OCI-LY7 (cell line): ENCODE measurements at regions not wholly inside any gene's neighbourhood (a gene's known extent, or its start where the extent isn't known, plus 50 kb on each side); places are given as distances from the start of the nearest gene placed in this dataset.

Experiments
- EZH2phosphoT487 ChIP-seq: fragments of 200-600 bp; sonication (generic); IDR thresholded peaks from 2 replicates; pipeline ENCODE4 v1.6.1; 2018; ENCODE audit warnings: low read depth, borderline replicate concordance, mild to moderate bottlenecking, mixed run types, antibody characterized with exemption, low read length, moderate library complexity, mixed read lengths
- TF ChIP-seq, protein P1 (sequence below): fragments of 200-600 bp; sonication (generic); conservative IDR thresholded peaks from 2 replicates; pipeline ENCODE4 v1.5.1; 2014; ENCODE audit warnings: mild to moderate bottlenecking, antibody characterized with exemption, low read length, moderate library complexity, mixed read lengths

DNA sequence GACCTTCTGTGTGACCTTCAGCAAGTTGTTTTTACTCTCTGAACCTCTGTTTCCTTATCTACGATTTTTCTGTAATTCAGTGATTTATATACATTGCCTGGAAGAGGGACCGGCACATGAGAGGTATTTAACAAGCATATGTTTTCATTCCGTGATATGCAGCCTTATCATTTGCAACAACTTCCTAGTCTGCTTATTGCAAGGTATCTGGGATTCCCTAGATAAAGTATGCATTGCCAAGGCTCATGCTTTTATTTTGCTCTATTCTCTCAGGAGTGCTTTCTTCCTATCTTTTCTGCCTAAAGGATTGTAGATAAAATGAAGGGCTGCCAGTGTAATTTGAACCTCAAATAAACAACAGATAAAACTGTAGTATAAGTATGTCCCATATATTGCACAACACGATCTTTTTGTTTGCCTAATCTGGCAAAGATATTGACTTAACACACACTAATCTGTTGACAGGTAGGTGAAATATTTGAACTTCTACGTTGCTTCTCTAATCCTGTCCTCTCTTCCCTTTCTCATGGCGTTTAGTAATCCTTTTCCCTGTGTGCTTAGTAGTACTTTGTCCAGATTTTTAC is 377.2 kb upstream of the TNC start:
- TF ChIP-seq, protein P1, sequence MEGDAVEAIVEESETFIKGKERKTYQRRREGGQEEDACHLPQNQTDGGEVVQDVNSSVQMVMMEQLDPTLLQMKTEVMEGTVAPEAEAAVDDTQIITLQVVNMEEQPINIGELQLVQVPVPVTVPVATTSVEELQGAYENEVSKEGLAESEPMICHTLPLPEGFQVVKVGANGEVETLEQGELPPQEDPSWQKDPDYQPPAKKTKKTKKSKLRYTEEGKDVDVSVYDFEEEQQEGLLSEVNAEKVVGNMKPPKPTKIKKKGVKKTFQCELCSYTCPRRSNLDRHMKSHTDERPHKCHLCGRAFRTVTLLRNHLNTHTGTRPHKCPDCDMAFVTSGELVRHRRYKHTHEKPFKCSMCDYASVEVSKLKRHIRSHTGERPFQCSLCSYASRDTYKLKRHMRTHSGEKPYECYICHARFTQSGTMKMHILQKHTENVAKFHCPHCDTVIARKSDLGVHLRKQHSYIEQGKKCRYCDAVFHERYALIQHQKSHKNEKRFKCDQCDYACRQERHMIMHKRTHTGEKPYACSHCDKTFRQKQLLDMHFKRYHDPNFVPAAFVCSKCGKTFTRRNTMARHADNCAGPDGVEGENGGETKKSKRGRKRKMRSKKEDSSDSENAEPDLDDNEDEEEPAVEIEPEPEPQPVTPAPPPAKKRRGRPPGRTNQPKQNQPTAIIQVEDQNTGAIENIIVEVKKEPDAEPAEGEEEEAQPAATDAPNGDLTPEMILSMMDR, result no peak
- no peak for TF ChIP-seq EZH2phosphoT487
